OCI-LY1 (cell line): ENCODE measurements at regions not wholly inside any gene's neighbourhood (a gene's known extent, or its start where the extent isn't known, plus 50 kb on each side); places are given as distances from the start of the nearest gene placed in this dataset.

Experiments used
- H2AFZ ChIP-seq: fragments of 200-600 bp; sonication (generic), shearing (Covaris generic); 2 replicates; pipeline ENCODE4 v1.6.0; 2014; ENCODE audit warnings: antibody characterized with exemption, mild to moderate bottlenecking, low read length
- H3F3A ChIP-seq: fragments of 200-600 bp; sonication (generic), shearing (Covaris generic); 2 replicates; pipeline ENCODE4 v1.6.0; 2014; ENCODE audit warnings: mild to moderate bottlenecking, antibody characterized with exemption, low read length, moderate library complexity; ENCODE audit not compliant: insufficient read depth
- H3K27ac ChIP-seq: fragments of 200-600 bp; sonication (generic); 2 replicates; pipeline ENCODE4 v1.5.1; 2014; ENCODE audit warnings: low read length, mixed run types, mild to moderate bottlenecking, low read depth; ENCODE audit not compliant: poor library complexity, severe bottlenecking
- H3K27me3 ChIP-seq: fragments of 200-600 bp; sonication (generic); 2 replicates; pipeline ENCODE4 v1.6.0; 2014; ENCODE audit warnings: antibody characterized with exemption, mild to moderate bottlenecking, low read length, moderate library complexity; ENCODE audit not compliant: insufficient read depth
- H3K36me3 ChIP-seq: fragments of 200-600 bp; sonication (generic); 2 replicates; pipeline ENCODE4 v1.6.1; 2014; ENCODE audit warnings: mild to moderate bottlenecking, antibody characterized with exemption, low read length, moderate library complexity, mixed read lengths; ENCODE audit not compliant: insufficient read depth
- H3K4me1 ChIP-seq: fragments of 200-600 bp; sonication (generic); 2 replicates; pipeline ENCODE4 v1.5.1; 2014; ENCODE audit warnings: mild to moderate bottlenecking, low read length, moderate library complexity; ENCODE audit not compliant: insufficient read depth, severe bottlenecking
- H3K4me2 ChIP-seq: fragments of 200-600 bp; sonication (generic), shearing (Covaris generic); 2 replicates; pipeline ENCODE4 v1.6.1; 2014; ENCODE audit warnings: low read length
- H3K4me3 ChIP-seq: fragments of 200-600 bp; sonication (generic); 2 replicates; pipeline ENCODE4 v1.5.1; 2014; ENCODE audit warnings: low read length, low read depth, mild to moderate bottlenecking, mixed read lengths; ENCODE audit not compliant: poor library complexity, severe bottlenecking
- H3K79me2 ChIP-seq: fragments of 200-600 bp; shearing (Covaris generic); 2 replicates; pipeline ENCODE4 v1.6.1; 2016; ENCODE audit warnings: mixed run types, low read length, mixed read lengths; ENCODE audit not compliant: insufficient read depth
- H3K9ac ChIP-seq: fragments of 200-600 bp; sonication (generic), shearing (Covaris generic); 2 replicates; pipeline ENCODE4 v1.6.1; 2014; ENCODE audit warnings: mild to moderate bottlenecking, low read length, mixed read lengths
- H3K9me2 ChIP-seq: fragments of 200-600 bp; sonication (generic), shearing (Covaris generic); 2 replicates; pipeline ENCODE4 v1.6.1; 2014; ENCODE audit warnings: low read depth, mild to moderate bottlenecking, low read length, mixed read lengths
- H3K9me3 ChIP-seq: fragments of 200-600 bp; shearing (Covaris generic); 2 replicates; pipeline ENCODE4 v1.6.1; 2014; ENCODE audit warnings: low read length, mixed read lengths
- H4K20me1 ChIP-seq: fragments of 200-600 bp; sonication (generic), shearing (Covaris generic); 2 replicates; pipeline ENCODE4 v1.6.0; 2016; ENCODE audit warnings: mild to moderate bottlenecking, low read length; ENCODE audit not compliant: insufficient read depth
- EZH2 ChIP-seq: fragments of 200-600 bp; sonication (generic), shearing (Covaris generic); IDR thresholded peaks from 2 replicates; pipeline ENCODE4 v1.8.0; 2017; ENCODE audit warnings: borderline replicate concordance, mixed run types, mild to moderate bottlenecking, antibody characterized with exemption, low read length, moderate library complexity, mixed read lengths
- TF ChIP-seq, protein P1 (sequence below): fragments of 200-600 bp; sonication (generic), shearing (Covaris generic); IDR thresholded peaks from 2 replicates; pipeline ENCODE4 v1.5.1; 2017; ENCODE audit warnings: mild to moderate bottlenecking, antibody characterized with exemption, low read length, moderate library complexity, mixed read lengths

DNA sequence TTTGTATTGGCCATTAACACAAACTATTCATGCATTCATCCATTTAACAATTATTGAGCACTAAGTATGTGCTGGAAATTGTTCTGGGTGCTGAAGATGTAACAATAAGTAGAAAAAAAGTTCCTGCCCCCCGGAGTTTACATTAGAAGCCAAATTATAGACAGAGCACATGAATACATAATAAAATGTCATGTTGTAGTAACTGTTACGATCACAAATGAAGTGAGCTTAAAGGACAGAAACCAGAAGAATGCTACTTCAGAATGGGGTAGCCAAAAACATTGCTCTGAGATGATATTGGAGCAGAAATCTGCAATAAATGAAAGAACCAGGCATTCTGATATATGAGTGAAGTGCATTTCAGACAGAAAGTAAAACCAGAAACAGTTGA lies 256.0 kb upstream of the SETBP1 start:
- Histone ChIP-seq H3K9me3 (no peaks in the 10 kb centered on the region), H3K27ac (no peak overlapping the region), H3K79me2 (no peaks in the 10 kb centered on the region), H4K20me1 (no peaks in the 10 kb centered on the region), H3K4me1 (no peaks in the 10 kb centered on the region), H3K27me3 (no peaks in the 10 kb centered on the region), H3K4me3 (no peak overlapping the region), H3K9ac (no peak overlapping the region), H3K4me2 (no peak overlapping the region), H3K9me2 (no peaks in the 10 kb centered on the region), H2AFZ (no peak overlapping the region), H3F3A (no peaks in the 10 kb centered on the region), H3K36me3 (no peaks in the 10 kb centered on the region)
- TF ChIP-seq, protein P1, sequence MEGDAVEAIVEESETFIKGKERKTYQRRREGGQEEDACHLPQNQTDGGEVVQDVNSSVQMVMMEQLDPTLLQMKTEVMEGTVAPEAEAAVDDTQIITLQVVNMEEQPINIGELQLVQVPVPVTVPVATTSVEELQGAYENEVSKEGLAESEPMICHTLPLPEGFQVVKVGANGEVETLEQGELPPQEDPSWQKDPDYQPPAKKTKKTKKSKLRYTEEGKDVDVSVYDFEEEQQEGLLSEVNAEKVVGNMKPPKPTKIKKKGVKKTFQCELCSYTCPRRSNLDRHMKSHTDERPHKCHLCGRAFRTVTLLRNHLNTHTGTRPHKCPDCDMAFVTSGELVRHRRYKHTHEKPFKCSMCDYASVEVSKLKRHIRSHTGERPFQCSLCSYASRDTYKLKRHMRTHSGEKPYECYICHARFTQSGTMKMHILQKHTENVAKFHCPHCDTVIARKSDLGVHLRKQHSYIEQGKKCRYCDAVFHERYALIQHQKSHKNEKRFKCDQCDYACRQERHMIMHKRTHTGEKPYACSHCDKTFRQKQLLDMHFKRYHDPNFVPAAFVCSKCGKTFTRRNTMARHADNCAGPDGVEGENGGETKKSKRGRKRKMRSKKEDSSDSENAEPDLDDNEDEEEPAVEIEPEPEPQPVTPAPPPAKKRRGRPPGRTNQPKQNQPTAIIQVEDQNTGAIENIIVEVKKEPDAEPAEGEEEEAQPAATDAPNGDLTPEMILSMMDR = no peak
- TF ChIP-seq EZH2 = no peak

DNA sequence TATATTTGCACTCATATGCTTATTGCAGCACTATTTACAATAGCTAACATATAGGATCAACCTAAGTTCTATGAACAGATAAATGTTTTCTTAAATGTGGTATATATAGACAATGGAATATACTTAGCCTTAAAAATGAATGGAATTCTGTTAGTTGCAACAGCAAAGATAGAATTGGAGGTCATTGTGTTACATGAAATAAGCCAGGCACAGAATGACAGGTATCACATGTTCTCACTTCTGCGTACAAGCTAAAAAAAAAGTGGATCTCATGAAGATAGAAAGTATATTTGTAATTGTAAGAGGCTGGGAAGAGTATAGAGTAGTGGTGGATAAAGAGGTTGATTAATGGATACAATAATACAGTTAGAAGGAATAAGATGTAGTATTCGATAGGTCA lies 255.5 kb upstream of the SETBP1 start:
- no peak for TF ChIP-seq EZH2
- TF ChIP-seq, protein P1 = no peak
- H3K9me3 ChIP-seq = no peaks in the 10 kb centered on the region
- H3K36me3 ChIP-seq = no peaks in the 10 kb centered on the region
- no peak overlapping the region for H3K27ac ChIP-seq
- no peak overlapping the region for H3K4me2 ChIP-seq
- H4K20me1 ChIP-seq = no peaks in the 10 kb centered on the region
- no peaks in the 10 kb centered on the region for H3K27me3 ChIP-seq
- H3K9me2 ChIP-seq = no peaks in the 10 kb centered on the region
- no peak overlapping the region for H3K4me3 ChIP-seq
- H2AFZ ChIP-seq = no peak overlapping the region
- no peaks in the 10 kb centered on the region for H3K79me2 ChIP-seq
- no peaks in the 10 kb centered on the region for H3K4me1 ChIP-seq
- H3K9ac ChIP-seq = no peak overlapping the region
- H3F3A ChIP-seq = no peaks in the 10 kb centered on the region

DNA sequence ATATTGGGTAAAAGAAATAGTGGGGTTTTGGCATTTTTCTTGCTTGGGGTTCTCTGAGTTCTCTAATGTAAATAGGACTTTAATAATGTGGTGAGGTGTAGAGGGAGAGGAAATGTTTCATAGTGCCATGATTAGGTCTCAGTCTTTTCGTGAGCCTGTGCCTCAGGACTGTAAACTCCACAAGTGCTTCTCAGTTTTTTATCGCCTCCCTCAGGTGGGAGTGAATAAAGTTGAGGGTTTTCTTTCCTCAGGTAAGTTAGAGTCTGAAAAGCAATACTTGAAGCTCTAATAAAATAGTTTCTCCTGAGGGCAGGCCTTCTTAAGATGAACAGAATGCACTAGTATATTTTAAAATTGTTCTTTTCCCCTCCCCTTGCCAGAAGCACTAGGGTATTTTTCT lies 243.1 kb upstream of the SETBP1 start:
- no peaks in the 10 kb centered on the region for H3K79me2 ChIP-seq
- no peak for TF ChIP-seq EZH2
- TF ChIP-seq, protein P1 = no peak
- H3F3A ChIP-seq = no peaks in the 10 kb centered on the region
- no peaks in the 10 kb centered on the region for H3K36me3 ChIP-seq
- H3K4me1 ChIP-seq = no peaks in the 10 kb centered on the region
- no peaks in the 10 kb centered on the region for H3K9me3 ChIP-seq
- no peaks in the 10 kb centered on the region for H3K9me2 ChIP-seq
- no peak overlapping the region for H3K9ac ChIP-seq
- H3K4me2 ChIP-seq = no peak overlapping the region
- no peak overlapping the region for H3K4me3 ChIP-seq
- no peak overlapping the region for H3K27ac ChIP-seq
- no peaks in the 10 kb centered on the region for H3K27me3 ChIP-seq
- H2AFZ ChIP-seq = no peak overlapping the region
- H4K20me1 ChIP-seq = no peaks in the 10 kb centered on the region
